ENCODE measurements at regions not wholly inside any gene's neighbourhood (a gene's known extent, or its start where the extent isn't known, plus 50 kb on each side); places are given as distances from the start of the nearest gene placed in this dataset.

- no peak for TF ChIP-seq ZNF532 (CRISPR knock-in tag; IDR thresholded peaks at IDR 0.05; ENCODE audit: borderline replicate concordance)
- TF ChIP-seq, protein P1, sequence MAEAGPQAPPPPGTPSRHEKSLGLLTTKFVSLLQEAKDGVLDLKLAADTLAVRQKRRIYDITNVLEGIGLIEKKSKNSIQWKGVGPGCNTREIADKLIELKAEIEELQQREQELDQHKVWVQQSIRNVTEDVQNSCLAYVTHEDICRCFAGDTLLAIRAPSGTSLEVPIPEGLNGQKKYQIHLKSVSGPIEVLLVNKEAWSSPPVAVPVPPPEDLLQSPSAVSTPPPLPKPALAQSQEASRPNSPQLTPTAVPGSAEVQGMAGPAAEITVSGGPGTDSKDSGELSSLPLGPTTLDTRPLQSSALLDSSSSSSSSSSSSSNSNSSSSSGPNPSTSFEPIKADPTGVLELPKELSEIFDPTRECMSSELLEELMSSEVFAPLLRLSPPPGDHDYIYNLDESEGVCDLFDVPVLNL (CRISPR knock-in tag; IDR thresholded peaks at IDR 0.05; ENCODE audit: borderline replicate concordance, low read depth), result no peak
- TF ChIP-seq USF1 (CRISPR knock-in tag; IDR thresholded peaks at IDR 0.05), result no peak
- no peak for TF ChIP-seq FOXP1 (CRISPR knock-in tag; IDR thresholded peaks at IDR 0.05; ENCODE audit: borderline replicate concordance)
- TF ChIP-seq ZNF317 (CRISPR knock-in tag; IDR thresholded peaks at IDR 0.05; ENCODE audit: borderline replicate concordance, low read depth), result no peak
- TF ChIP-seq NR2C2 (CRISPR knock-in tag; IDR thresholded peaks at IDR 0.05), result no peak
- TF ChIP-seq ZNF425 (CRISPR knock-in tag; conservative IDR thresholded peaks at IDR 0.05), result no peak
- TF ChIP-seq ESRRA (CRISPR knock-in tag; IDR thresholded peaks at IDR 0.05; ENCODE audit: borderline replicate concordance), result no peak
- TF ChIP-seq ETV6 (CRISPR knock-in tag; IDR thresholded peaks at IDR 0.05), result no peak
Observed at GRCh38 chr18:51391731-51392130, 194.2 kb upstream of the MEX3C start (continued).

GRCh38 chr18:51397347-51397962 lies 200.0 kb upstream of the MEX3C start:
- TF ChIP-seq HMGXB4 (CRISPR knock-in tag; IDR thresholded peaks at IDR 0.05), result no peak
- POLR2A ChIA-PET, result no interaction called here
- Mint-ChIP-seq H3K36me3 (peaks cover 6% of the 10 kb centered on the region; the same call in 1 of the 2 replicates), H3K27me3 (ENCODE audit: low read depth) (no peaks in the 10 kb centered on the region), H3K4me1 (peaks cover 31% of the 10 kb centered on the region), H3K27ac (no peak overlapping the region), H3K9me3 (peaks cover 10% of the 10 kb centered on the region), H3K4me3 (no peak overlapping the region)
- ATAC-seq (no peak), DNase-seq (ENCODE audit: low spot score) (no peak)
- CTCF ChIA-PET, result no interaction called here

DNA sequence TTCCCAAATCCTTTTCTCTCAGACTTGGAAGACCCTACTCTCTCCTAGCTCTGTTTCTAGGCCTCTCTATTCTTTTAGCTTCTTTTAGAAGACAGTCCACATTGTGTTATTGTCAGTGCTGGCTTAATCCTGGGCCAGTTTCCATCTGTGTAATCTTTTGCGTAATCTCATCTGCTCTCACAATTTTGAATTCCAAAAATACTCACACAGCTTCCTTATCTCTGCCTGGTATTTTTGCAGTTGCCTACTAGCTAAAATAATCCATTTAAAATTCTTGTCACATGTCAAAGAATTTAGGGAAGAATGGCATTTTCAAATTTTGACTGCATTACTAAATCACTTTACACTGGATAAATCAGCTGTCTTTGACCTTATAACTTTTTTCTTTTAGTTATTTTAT lies 200.6 kb upstream of the MEX3C start:
- CTCF ChIA-PET, result no interaction called here
- Mint-ChIP-seq H3K27ac (no peak overlapping the region), H3K27me3 (ENCODE audit: low read depth) (no peaks in the 10 kb centered on the region), H3K4me1 (peaks cover 37% of the 10 kb centered on the region), H3K36me3 (peaks cover 6% of the 10 kb centered on the region; the same call in 1 of the 2 replicates), H3K4me3 (no peak overlapping the region), H3K9me3 (peaks cover 10% of the 10 kb centered on the region)
- POLR2A ChIA-PET, result no interaction called here
- no peak for DNase-seq (ENCODE audit: low spot score)
- no peak for ATAC-seq
- TF ChIP-seq SP1 (CRISPR knock-in tag; conservative IDR thresholded peaks at IDR 0.05), result no peak
- TF ChIP-seq TP53 (CRISPR knock-in tag; IDR thresholded peaks at IDR 0.05), result no peak
- no peak for TF ChIP-seq SMAD4 (CRISPR knock-in tag; IDR thresholded peaks at IDR 0.05)
- no peak for TF ChIP-seq CBFB (CRISPR knock-in tag; IDR thresholded peaks at IDR 0.05; ENCODE audit: low read depth)
- TF ChIP-seq ERG (CRISPR knock-in tag; IDR thresholded peaks at IDR 0.05), result no peak
- no peak for TF ChIP-seq TEAD1 (CRISPR knock-in tag; IDR thresholded peaks at IDR 0.05)
- no peak for TF ChIP-seq ZNF416 (CRISPR knock-in tag; IDR thresholded peaks at IDR 0.05)
- TF ChIP-seq ZBTB21 (CRISPR knock-in tag; IDR thresholded peaks at IDR 0.05; ENCODE audit: borderline replicate concordance), result no peak
